ENCODE measurements at regions not wholly inside any gene's neighbourhood (a gene's known extent, or its start where the extent isn't known, plus 50 kb on each side); places are given as distances from the start of the nearest gene placed in this dataset.
A peak's percentile ranks its signal among the peaks of the same experiment; 100 is the strongest.
"Not testable (repeated sequence)": the region's sequence is repeated elsewhere in the genome, so short reads cannot be mapped to it uniquely, and the experiment has no call there.

- H3K4me1 ChIP-seq = no peaks in the 10 kb centered on the region
- no peaks in the 10 kb centered on the region for H3K9me3 ChIP-seq
- peaks cover 0 to 21% (median 0%) of the 10 kb centered on the region in 4 donors for H3K27me3 ChIP-seq
- TF ChIP-seq POLR2A (IDR thresholded peaks at IDR 0.05) (no peak), CTCF (IDR thresholded peaks at IDR 0.05) (no peak)
- no peak overlapping the region for H3K27ac ChIP-seq
- no peak overlapping the region for H3K4me3 ChIP-seq
- no peak for DNase-seq
- no peaks in the 10 kb centered on the region for H3K36me3 ChIP-seq
- intact Hi-C loops (cut with DNase I) = no loop called here
Measured at GRCh38 chr3:170804078-170804477, 65.9 kb downstream of the RPL22L1 start.

DNA sequence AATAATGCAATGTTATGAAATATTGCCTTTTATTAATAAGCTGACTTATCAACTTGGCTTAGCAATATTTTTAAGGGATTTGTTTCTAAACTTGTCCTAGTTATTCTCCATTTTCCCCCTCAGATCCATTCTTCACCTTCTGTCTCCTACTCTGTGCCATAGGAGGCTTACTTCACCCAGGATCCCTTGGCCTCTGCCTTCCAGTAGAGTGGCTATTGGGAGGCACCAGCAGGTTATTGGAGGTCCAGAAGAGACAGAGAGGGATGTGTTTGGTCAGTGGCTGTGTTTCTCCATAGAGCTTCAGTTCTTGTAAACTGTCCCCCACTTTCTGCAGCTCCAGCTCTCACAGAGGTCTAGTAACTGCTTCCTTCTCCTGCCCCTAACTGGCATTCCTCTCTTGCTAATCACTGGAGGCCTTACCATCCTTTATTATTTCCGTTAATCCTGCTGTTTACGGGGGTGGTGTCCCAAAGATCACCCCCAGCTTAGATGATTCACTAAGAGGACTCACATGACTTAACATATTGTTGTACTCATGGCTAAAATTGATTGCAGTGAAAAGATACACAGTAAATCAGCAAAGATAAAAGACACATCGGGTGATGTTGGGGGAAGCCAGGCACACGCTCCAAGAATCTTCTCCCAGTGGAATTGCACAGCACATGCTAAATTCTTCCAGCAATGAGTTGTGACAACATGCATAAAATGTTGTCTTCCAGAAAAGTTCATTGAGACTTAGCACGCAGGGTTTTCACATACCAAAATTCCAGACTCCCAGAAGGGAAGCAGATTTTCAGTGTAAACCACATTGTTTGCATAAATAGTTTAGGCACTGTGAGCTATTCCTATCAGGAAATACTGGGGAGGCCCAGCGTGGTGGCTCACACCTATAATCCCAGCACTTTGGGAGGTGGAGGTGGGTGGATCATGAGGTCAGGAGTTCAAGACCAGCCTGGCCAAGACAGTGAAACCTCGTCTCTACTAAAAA lies 67.5 kb downstream of the RPL22L1 start:
- TF ChIP-seq CTCF (IDR thresholded peaks at IDR 0.05) (no peak), POLR2A (IDR thresholded peaks at IDR 0.05) (no peak)
- Histone ChIP-seq H3K4me1 (no peaks in the 10 kb centered on the region), H3K36me3 (no peaks in the 10 kb centered on the region), H3K9me3 (no peaks in the 10 kb centered on the region), H3K4me3 (no peak overlapping the region), H3K27ac (peak overlapping the region in 2 of 4 donors; percentile 48 to 64), H3K27me3 (peaks cover 0 to 21% (median 0%) of the 10 kb centered on the region in 4 donors)
- no peak for DNase-seq
- 58 to 61% methylated on average over 4 to 7 of the region's 7 CpGs for WGBS, 2 donors
- intact Hi-C loops (cut with DNase I) = no loop called here

GRCh38 chr3:170801597-170801996 lies 68.4 kb downstream of the RPL22L1 start:
- intact Hi-C loops (cut with DNase I) = no loop called here

DNA sequence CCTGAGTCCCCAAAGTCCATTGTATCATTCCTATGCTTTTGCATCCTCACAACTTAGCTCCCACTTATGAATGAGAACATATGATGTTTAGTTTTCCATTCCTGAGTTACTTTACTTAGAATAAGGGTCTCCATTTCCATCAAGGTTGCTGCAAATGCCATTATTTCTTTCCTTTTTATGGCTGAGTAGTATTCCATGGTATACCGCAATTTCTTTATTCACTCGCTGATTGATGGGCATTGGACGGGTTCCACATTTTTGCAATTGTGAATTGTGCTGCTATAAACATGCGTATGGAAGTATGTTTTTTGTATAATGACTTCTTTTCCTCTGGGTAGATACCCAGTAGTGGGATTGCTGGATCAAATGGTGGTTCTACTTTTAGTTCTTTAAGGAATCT lies 69.7 kb downstream of the RPL22L1 start:
- intact Hi-C loops (cut with DNase I); H3K36me3 ChIP-seq; H3K4me1 ChIP-seq; H3K4me3 ChIP-seq; DNase-seq; H3K9me3 ChIP-seq; H3K27ac ChIP-seq: not testable (repeated sequence)
- WGBS, 2 donors = 92 to 95% methylated on average over 4 of the region's 4 CpGs
- H3K27me3 ChIP-seq = peaks cover 0 to 21% (median 0%) of the 10 kb centered on the region in 4 donors

More at GRCh38 chr3:170801597-170801996, 68.4 kb downstream of the RPL22L1 start:
- TF ChIP-seq POLR2A (IDR thresholded peaks at IDR 0.05) (no peak), CTCF (IDR thresholded peaks at IDR 0.05) (no peak)
- DNase-seq = no peak
- H3K4me3 ChIP-seq = no peak overlapping the region
- 74 to 100% methylated on average over 3 of the region's 3 CpGs for WGBS, 2 donors
- peaks cover 0 to 21% (median 0%) of the 10 kb centered on the region in 4 donors for H3K27me3 ChIP-seq
- peak overlapping the region in 2 of 4 donors; percentile 48 to 64 for H3K27ac ChIP-seq
- no peaks in the 10 kb centered on the region for H3K9me3 ChIP-seq
- H3K4me1 ChIP-seq = no peaks in the 10 kb centered on the region
- H3K36me3 ChIP-seq = no peaks in the 10 kb centered on the region

DNA sequence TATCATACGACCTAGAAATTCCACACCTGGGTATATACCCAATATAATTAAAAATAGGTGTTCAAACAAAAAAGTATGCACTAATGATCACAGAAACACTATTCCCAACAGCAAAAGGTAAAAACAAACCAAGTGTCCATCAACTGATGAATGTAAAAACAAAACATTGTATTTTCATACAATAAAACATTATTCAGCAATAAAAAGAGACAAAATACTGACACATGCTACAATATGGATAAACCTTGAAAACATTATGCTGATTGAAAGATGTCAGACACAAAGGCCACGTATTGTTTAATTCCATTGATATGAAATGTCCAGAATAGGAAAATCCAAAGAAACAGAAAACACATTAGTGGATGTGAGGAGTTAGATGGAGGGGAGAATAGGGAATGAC lies 71.0 kb downstream of the RPL22L1 start:
- Histone ChIP-seq H3K36me3 (no peaks in the 10 kb centered on the region), H3K9me3 (no peaks in the 10 kb centered on the region), H3K27me3 (peaks cover 0 to 16% (median 0%) of the 10 kb centered on the region in 4 donors), H3K4me1 (no peaks in the 10 kb centered on the region), H3K27ac (no peak overlapping the region), H3K4me3 (no peak overlapping the region)
- intact Hi-C loops (cut with DNase I) = no loop called here
- WGBS, 2 donors = 73 to 80% methylated on average over 2 of the region's 2 CpGs
- TF ChIP-seq POLR2A (IDR thresholded peaks at IDR 0.05) = no peak
- TF ChIP-seq CTCF (IDR thresholded peaks at IDR 0.05) = no peak
- no peak for DNase-seq

Data from esophagus squamous epithelium (tissue), 5 donors.